ENCODE measurements at regions not wholly inside any gene's neighbourhood (a gene's known extent, or its start where the extent isn't known, plus 50 kb on each side); places are given as distances from the start of the nearest gene placed in this dataset.

DNA sequence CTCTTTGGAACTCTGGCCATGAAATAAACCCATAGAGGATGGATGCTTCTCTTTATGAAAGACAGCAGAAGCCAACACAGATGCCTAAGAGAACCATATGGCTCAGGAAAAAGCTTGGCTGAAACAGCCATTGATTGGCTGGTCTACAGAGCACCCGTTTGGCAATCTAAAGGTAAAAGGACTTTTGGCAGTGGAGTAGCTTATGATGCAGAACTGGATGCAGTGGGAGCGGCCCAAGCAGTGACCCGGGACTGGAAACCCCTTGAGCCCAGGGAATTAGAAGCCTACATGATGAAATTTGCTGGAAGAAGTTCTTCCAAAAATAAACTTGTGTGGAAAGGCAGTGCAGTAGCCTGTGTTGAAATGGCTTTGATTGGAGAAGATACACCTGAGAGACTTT lies 360.2 kb downstream of the NR2F2 start:
- Histone ChIP-seq H3K36me3 (ENCODE audit: control insufficient read depth in 2 of 2, extremely low read depth in 1 of 2, insufficient read depth in 2 of 2, low read length in 2 of 2) (no peaks in the 10 kb centered on the region), H3K79me2 (ENCODE audit: control insufficient read depth, insufficient read depth, low read length) (no peaks in the 10 kb centered on the region), H2AFZ (ENCODE audit: low read depth, low read length) (no peak overlapping the region), H3K27ac (ENCODE audit: insufficient read depth, low read depth, low read length) (no peak overlapping the region), H3K9ac (replicated peaks; ENCODE audit: extremely low read depth, insufficient read depth, low read length) (no peak overlapping the region), H3K9me3 (replicated peaks; ENCODE audit: control insufficient read depth, insufficient read depth, low read length) (no peaks in the 10 kb centered on the region), H3K4me1 (ENCODE audit: control insufficient read depth, extremely low read depth, insufficient read depth, low read length) (no peaks in the 10 kb centered on the region), H3K27me3 (ENCODE audit: control insufficient read depth in 2 of 2, insufficient read depth in 2 of 2, low read length in 2 of 2) (no peaks in the 10 kb centered on the region), H4K20me1 (replicated peaks; ENCODE audit: control insufficient read depth, extremely low read depth, insufficient read depth, low read length) (no peaks in the 10 kb centered on the region), H3K9me1 (replicated peaks; ENCODE audit: control insufficient read depth, extremely low read depth, insufficient read depth, low read length) (no peaks in the 10 kb centered on the region), H3K4me3 (replicated peaks in 1 of 3; ENCODE audit: insufficient read depth in 1 of 3, low read depth in 1 of 3, low read length in 3 of 3) (no peak overlapping the region), H3K4me2 (ENCODE audit: insufficient read depth, low read length) (no peak overlapping the region)
- FAIRE-seq: no peak
- intact Hi-C loops (cut with micrococcal nuclease) (no loop called here), dilution Hi-C loops (cut with MboI; ENCODE audit: extremely low pct_ligation_motif_present, low sequenced_read_pairs) (no loop called here)
- no peak for DNase-seq (ENCODE audit: low read depth, low spot score)
- CTCF ChIA-PET: no interaction called here
- TF ChIP-seq, protein P1, sequence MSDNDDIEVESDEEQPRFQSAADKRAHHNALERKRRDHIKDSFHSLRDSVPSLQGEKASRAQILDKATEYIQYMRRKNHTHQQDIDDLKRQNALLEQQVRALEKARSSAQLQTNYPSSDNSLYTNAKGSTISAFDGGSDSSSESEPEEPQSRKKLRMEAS (IDR thresholded peaks at IDR 0.05; ENCODE audit: insufficient read depth, insufficient read length): no peak
- no peak for TF ChIP-seq EZH2 (IDR thresholded peaks at IDR 0.05; ENCODE audit: borderline replicate concordance, low read depth, low read length, severe bottlenecking)
- no peak for TF ChIP-seq GATA2 (IDR thresholded peaks at IDR 0.05; ENCODE audit: insufficient read depth, insufficient read length, low read depth, low read length)
- TF ChIP-seq, protein P2, sequence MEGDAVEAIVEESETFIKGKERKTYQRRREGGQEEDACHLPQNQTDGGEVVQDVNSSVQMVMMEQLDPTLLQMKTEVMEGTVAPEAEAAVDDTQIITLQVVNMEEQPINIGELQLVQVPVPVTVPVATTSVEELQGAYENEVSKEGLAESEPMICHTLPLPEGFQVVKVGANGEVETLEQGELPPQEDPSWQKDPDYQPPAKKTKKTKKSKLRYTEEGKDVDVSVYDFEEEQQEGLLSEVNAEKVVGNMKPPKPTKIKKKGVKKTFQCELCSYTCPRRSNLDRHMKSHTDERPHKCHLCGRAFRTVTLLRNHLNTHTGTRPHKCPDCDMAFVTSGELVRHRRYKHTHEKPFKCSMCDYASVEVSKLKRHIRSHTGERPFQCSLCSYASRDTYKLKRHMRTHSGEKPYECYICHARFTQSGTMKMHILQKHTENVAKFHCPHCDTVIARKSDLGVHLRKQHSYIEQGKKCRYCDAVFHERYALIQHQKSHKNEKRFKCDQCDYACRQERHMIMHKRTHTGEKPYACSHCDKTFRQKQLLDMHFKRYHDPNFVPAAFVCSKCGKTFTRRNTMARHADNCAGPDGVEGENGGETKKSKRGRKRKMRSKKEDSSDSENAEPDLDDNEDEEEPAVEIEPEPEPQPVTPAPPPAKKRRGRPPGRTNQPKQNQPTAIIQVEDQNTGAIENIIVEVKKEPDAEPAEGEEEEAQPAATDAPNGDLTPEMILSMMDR (IDR thresholded peaks at IDR 0.05; ENCODE audit: extremely low read depth in 1 of 2, insufficient read depth in 1 of 2, low read depth in 1 of 2, low read length in 2 of 2): no peak
- no peak for TF ChIP-seq POLR2A (IDR thresholded peaks at IDR 0.05; ENCODE audit: low read depth, low read length)
- no peak for TF ChIP-seq FOS (IDR thresholded peaks at IDR 0.05; ENCODE audit: borderline replicate concordance, insufficient read depth, low read length)
- no peak for TF ChIP-seq JUN (IDR thresholded peaks at IDR 0.05; ENCODE audit: borderline replicate concordance, insufficient read depth, insufficient read length, low read depth)
- TF ChIP-seq POLR2AphosphoS5 (IDR thresholded peaks at IDR 0.05; ENCODE audit: insufficient read depth, low read depth, low read length): no peak
- TF ChIP-seq MYC (IDR thresholded peaks at IDR 0.05; ENCODE audit: low read depth, low read length): no peak
- POLR2A ChIA-PET: no interaction called here
- no TSS peak for BruUV-seq (replicated peaks)

Measured in endothelial cell of umbilical vein (primary cell).